Gastroesophageal sphincter (tissue), 3 donors: ENCODE measurements at regions not wholly inside any gene's neighbourhood (a gene's known extent, or its start where the extent isn't known, plus 50 kb on each side); places are given as distances from the start of the nearest gene placed in this dataset.

Experiments
- EP300 ChIP-seq: sonication (generic); formaldehyde crosslinking; IDR thresholded peaks from one replicate; pipeline ENCODE4 v1.6.1; 2017; ENCODE audit warnings: antibody characterized with exemption, mild to moderate bottlenecking
- POLR2A ChIP-seq, 2 donors: fragments of 450-650 bp; IDR thresholded peaks; one replicate each; pipeline ENCODE4 v1.6.1; 2017; ENCODE audit warnings: antibody characterized with exemption in 2 of 2, mild to moderate bottlenecking in 2 of 2, moderate library complexity in 1 of 2
- POLR2AphosphoS5 ChIP-seq: sonication (generic); formaldehyde crosslinking; IDR thresholded peaks from one replicate; pipeline ENCODE4 v1.6.1; 2017; ENCODE audit warnings: antibody characterized with exemption
- TF ChIP-seq, protein P1 (sequence below), 4 experiments: fragments of 200-600 bp in 2 of 4; fragments of 450-650 bp in 2 of 4; sonication (generic) in 1 of 4; IDR thresholded peaks; one replicate each; pipeline ENCODE4 v1.5.1; 2017 to 2019; ENCODE audit warnings: antibody characterized with exemption in 4 of 4, mild to moderate bottlenecking in 2 of 4, moderate library complexity in 2 of 4

DNA sequence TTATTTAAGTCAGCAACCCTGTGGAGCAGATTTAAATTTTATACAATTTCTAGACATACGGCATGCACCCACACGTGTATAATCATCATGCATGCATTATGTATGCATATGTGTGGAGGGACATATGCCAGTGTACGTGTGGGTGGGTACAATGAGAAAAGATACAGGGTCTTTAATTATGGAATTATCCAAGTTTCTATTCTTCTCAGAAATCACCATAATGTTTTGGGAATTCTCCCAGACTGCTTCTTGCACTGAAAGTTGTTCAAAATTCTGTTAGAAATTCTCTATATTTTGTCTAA is 63.9 kb upstream of the TMEM18 start:
- TF ChIP-seq, protein P1, sequence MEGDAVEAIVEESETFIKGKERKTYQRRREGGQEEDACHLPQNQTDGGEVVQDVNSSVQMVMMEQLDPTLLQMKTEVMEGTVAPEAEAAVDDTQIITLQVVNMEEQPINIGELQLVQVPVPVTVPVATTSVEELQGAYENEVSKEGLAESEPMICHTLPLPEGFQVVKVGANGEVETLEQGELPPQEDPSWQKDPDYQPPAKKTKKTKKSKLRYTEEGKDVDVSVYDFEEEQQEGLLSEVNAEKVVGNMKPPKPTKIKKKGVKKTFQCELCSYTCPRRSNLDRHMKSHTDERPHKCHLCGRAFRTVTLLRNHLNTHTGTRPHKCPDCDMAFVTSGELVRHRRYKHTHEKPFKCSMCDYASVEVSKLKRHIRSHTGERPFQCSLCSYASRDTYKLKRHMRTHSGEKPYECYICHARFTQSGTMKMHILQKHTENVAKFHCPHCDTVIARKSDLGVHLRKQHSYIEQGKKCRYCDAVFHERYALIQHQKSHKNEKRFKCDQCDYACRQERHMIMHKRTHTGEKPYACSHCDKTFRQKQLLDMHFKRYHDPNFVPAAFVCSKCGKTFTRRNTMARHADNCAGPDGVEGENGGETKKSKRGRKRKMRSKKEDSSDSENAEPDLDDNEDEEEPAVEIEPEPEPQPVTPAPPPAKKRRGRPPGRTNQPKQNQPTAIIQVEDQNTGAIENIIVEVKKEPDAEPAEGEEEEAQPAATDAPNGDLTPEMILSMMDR (IDR thresholded peaks at IDR 0.05): no peak
- TF ChIP-seq EP300 (no peak), POLR2A (IDR thresholded peaks at IDR 0.05) (no peak), POLR2AphosphoS5 (no peak)
